ENCODE measurements at regions not wholly inside any gene's neighbourhood (a gene's known extent, or its start where the extent isn't known, plus 50 kb on each side); places are given as distances from the start of the nearest gene placed in this dataset.

GRCh38 chr5:74382123-74382855 lies 258.2 kb downstream of the ENC1 start:
- no peak for DNase-seq (ENCODE audit: low read depth in 2 of 2)

GRCh38 chr5:74380193-74380592 lies 260.3 kb downstream of the ENC1 start:
- DNase-seq (ENCODE audit: low read depth in 2 of 2) = no peak

- DNase-seq (ENCODE audit: low read depth in 2 of 2) = no peak
These were observed 262.1 kb downstream of the ENC1 start for GRCh38 chr5:74378464-74378863.

GRCh38 chr5:74376187-74376586 lies 264.3 kb downstream of the ENC1 start:
- DNase-seq (ENCODE audit: low read depth in 2 of 2) = no peak

GRCh38 chr5:74375271-74375670 lies 265.3 kb downstream of the ENC1 start:
- DNase-seq (ENCODE audit: low read depth in 2 of 2) = no peak

GRCh38 chr5:74374656-74375055 lies 265.9 kb downstream of the ENC1 start:
- DNase-seq (ENCODE audit: low read depth in 2 of 2) = no peak

GRCh38 chr5:74373076-74373475 lies 267.5 kb downstream of the ENC1 start:
- no peak for DNase-seq (ENCODE audit: low read depth in 2 of 2)

GRCh38 chr5:74372502-74373064 lies 267.9 kb downstream of the ENC1 start:
- no peak for DNase-seq (ENCODE audit: low read depth in 2 of 2)

GRCh38 chr5:74372051-74372450 lies 268.5 kb downstream of the ENC1 start:
- DNase-seq (ENCODE audit: low read depth in 2 of 2) = no peak

GRCh38 chr5:74371621-74372020 lies 268.9 kb downstream of the ENC1 start:
- DNase-seq (ENCODE audit: low read depth in 2 of 2) = no peak

- DNase-seq (ENCODE audit: low read depth in 2 of 2) = no peak
These were observed 270.4 kb downstream of the ENC1 start for GRCh38 chr5:74370168-74370567.

- DNase-seq (ENCODE audit: low read depth in 2 of 2) = no peak
These were observed 271.4 kb downstream of the ENC1 start for GRCh38 chr5:74369173-74369572.

GRCh38 chr5:74367934-74368333 lies 272.6 kb downstream of the ENC1 start:
- DNase-seq (ENCODE audit: low read depth in 2 of 2) = no peak

- no peak for DNase-seq (ENCODE audit: low read depth in 2 of 2)
These were observed 273.2 kb downstream of the ENC1 start for GRCh38 chr5:74367241-74367733.

GRCh38 chr5:74365723-74366122 lies 274.8 kb downstream of the ENC1 start:
- DNase-seq (ENCODE audit: low read depth in 2 of 2) = no peak

- no peak for DNase-seq (ENCODE audit: low read depth in 2 of 2)
These were observed 276.0 kb downstream of the ENC1 start for GRCh38 chr5:74364507-74364906.

- DNase-seq (ENCODE audit: low read depth in 2 of 2) = no peak
These were observed 276.8 kb downstream of the ENC1 start for GRCh38 chr5:74363603-74364205.

GRCh38 chr5:74361406-74362358 lies 278.8 kb downstream of the ENC1 start:
- DNase-seq (ENCODE audit: low read depth in 2 of 2) = no peak

GRCh38 chr5:74360535-74361210 lies 279.9 kb downstream of the ENC1 start:
- no peak for DNase-seq (ENCODE audit: low read depth in 2 of 2)

GRCh38 chr5:74357827-74358226 lies 282.7 kb downstream of the ENC1 start:
- no peak for DNase-seq (ENCODE audit: low read depth in 2 of 2)

GRCh38 chr5:74356009-74356695 lies 284.4 kb downstream of the ENC1 start:
- DNase-seq (ENCODE audit: low read depth in 2 of 2) = no peak
